OCI-LY1 (cell line): ENCODE measurements at regions not wholly inside any gene's neighbourhood (a gene's known extent, or its start where the extent isn't known, plus 50 kb on each side); places are given as distances from the start of the nearest gene placed in this dataset.
"Not testable (repeated sequence)": the region's sequence is repeated elsewhere in the genome, so short reads cannot be mapped to it uniquely, and the experiment has no call there.

Experiments used
- CTCF ChIP-seq: fragments of 200-600 bp; sonication (generic), shearing (Covaris generic); IDR thresholded peaks from 2 replicates; pipeline ENCODE4 v1.5.1; 2017; ENCODE audit warnings: mild to moderate bottlenecking, antibody characterized with exemption, low read length, moderate library complexity, mixed read lengths
- EZH2 ChIP-seq: fragments of 200-600 bp; sonication (generic), shearing (Covaris generic); IDR thresholded peaks from 2 replicates; pipeline ENCODE4 v1.8.0; 2017; ENCODE audit warnings: borderline replicate concordance, mixed run types, mild to moderate bottlenecking, antibody characterized with exemption, low read length, moderate library complexity, mixed read lengths

GRCh38 chr7:33797512-33797911 lies 107.8 kb upstream of the BMPER start:
- TF ChIP-seq EZH2, CTCF: not testable (repeated sequence)
